NCI-H1436 (cell line): ENCODE measurements at regions not wholly inside any gene's neighbourhood (a gene's known extent, or its start where the extent isn't known, plus 50 kb on each side); places are given as distances from the start of the nearest gene placed in this dataset.
"Not testable (repeated sequence)": the region's sequence is repeated elsewhere in the genome, so short reads cannot be mapped to it uniquely, and the experiment has no call there.

Experiments
- DNase-seq: peaks from one replicate; lab custom pipeline; 2025; lab: John Stamatoyannopoulos, UW

DNA sequence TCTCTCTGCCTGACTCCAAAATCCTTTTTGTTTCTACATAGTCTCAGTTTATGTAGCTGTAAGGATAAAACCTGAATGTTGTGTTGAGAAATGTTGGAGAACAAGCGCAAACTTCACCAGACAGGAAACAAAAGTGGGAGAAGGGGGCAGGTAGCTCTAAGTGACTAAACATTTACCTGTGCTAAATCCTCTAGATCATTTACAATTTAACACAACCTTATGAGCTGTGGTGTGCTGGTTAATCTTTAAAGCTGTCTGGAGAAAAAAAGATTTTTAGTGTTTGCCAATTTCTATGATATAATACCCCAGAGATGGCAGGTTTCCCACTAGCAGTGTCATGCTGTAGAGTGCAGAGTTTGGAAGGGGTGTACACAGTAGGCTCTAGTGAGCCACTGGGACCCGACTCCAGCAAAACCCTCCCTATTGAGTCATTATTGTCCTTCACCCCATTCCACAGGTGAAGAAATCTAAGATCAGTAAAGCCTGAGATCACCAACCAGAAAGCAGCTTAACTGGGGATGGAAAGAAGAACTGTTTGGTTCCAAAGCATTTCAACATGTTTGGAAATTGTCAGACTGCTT is 992.0 kb downstream of the DCDC2C start:
- DNase-seq: no peak

GRCh38 chr2:4715065-4715464 is 977.1 kb upstream of the SOX11 start:
- no peak for DNase-seq

DNA sequence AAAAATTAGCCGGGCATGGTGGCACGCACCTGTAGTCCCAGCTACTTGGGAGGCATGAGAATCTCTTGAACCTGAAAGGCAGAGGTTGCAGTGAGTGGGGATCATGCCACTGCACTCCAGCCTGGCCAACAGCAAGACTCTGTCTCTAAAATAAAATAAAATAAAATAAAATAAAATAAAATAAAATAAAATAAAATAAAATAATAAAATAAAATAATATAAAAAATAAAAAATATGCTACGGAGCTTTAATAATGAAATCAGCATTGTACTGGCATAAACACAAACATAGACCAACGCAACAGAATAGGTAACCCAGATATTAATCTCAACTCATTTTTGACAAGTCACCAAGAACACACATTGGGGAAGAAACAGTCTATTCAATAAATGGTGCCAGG is 973.4 kb upstream of the SOX11 start:
- no peak for DNase-seq

GRCh38 chr2:4725618-4726017 is 966.6 kb upstream of the SOX11 start:
- DNase-seq: no peak

DNA sequence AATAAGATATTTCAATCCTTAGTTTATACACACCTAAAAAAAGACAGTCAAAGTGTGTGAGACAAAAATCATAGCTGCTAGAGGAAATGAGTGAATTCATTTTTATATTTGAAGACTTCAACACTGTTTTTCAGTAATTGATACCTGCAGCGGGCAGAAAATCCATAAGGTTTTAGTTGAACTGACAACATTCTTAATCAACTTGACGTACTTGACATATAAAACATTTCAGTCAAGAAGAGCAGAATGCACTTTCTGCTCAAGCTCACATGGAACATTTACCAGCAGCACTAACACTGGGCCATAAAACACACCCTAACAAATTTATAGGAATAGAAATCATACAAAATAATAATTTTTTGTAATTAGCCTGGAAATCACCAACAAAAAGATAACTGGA is 959.6 kb upstream of the SOX11 start:
- DNase-seq: no peak

DNA sequence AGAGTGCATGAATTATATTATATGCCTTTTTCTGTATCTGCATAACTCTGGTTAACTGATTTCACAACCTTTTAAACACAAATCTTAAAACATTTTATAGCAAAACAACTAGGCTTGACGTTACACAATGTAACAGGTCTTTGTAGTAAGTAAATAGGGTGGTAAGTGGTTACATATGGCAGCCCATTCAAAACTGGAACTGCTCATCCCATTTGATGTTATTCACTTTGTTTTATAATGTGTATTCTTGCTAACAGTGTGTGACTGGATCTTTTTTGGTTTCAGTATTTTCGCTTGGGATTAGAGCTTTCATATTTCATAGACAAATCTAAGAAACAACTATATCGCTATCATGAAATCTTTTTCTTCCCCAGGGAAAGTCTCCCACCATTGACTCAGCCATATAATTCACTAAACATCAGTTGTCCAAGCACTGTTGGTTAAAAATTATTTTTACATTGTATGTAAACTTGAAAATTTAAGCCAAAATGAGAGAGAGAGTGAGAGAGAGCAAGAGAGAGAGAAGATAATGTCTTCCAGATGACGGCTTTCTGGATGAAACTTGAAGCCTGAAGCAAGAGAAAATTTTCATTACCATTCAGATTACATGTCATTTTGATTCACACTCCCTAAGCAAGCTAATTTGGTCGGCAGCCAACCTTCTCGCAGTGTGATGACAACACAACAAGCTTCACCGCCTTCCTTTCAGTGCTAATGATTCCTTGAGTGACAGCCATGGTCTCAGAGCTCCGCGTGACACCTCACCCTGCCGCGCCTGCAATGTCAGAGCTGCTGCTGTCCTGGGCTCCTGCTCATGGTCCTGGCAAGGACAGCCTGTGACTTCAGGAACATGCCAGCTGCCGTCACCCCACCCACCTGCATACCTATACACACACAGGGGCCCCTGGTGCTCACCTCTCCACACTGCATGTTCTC is 946.9 kb upstream of the SOX11 start:
- peak; percentile 91 for DNase-seq

GRCh38 chr2:4753721-4754120 is 938.5 kb upstream of the SOX11 start:
- no peak for DNase-seq

DNA sequence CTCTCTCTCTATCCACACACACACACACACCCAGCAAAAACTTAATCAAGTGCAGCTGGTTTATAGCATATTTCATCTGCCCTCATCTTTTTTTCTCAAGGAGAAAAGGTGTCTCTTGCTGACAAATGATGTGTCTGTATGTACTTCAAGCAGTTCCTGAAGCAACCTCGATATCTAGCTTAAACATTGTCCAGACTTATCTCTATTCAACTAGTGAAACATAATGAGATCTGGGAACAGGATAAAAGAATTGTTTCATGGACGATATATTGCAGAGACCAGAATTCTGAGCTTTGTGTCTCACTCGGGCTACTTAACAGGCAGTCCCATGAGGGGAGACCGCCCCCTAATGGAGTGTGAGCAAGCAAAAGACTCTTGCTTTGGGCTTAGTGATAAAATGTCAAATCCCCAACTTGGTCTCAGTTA is 929.2 kb upstream of the SOX11 start:
- DNase-seq: peak; percentile 63

DNA sequence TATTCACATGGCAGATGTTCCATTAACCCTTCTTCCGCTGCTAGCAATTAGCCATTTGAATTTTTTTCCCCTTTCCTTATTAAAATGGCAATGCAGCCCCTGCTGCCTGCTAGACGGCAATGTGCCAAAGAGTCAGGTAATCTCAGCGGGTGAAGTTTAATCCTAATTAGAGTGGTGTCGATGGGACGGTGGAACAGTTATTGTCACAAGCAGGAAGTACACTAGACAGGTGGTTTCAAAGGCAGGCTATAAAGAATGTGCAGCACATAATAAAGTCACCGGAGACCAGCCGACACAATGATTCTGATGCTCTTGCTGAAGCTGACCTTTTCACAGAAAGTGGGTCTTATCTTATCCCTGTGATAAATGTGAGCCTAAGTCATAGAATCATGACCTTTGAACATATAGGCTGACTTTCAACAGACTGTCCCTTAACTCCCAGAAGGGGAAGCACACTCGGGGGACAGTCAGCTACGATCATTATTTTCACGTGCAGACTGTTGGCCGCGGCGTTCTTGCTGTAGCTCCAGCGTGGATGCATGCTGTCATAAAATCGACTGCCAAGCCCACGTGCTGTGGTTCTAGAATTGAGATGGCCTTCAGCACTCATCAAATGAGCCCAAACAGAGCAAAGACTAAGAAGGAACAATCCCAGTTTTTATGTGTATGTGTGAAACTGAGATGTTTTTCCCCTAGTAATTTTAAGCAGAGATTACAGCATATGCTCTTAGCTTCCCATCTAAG is 926.2 kb upstream of the SOX11 start:
- DNase-seq: no peak

GRCh38 chr2:4775668-4776067 is 916.5 kb upstream of the SOX11 start:
- no peak for DNase-seq

- no peak for DNase-seq
These were observed 911.5 kb upstream of the SOX11 start for GRCh38 chr2:4780679-4781078.

GRCh38 chr2:4782647-4783046 is 909.5 kb upstream of the SOX11 start:
- DNase-seq: no peak

- DNase-seq: no peak
These were observed 900.7 kb upstream of the SOX11 start for GRCh38 chr2:4791488-4791887.

DNA sequence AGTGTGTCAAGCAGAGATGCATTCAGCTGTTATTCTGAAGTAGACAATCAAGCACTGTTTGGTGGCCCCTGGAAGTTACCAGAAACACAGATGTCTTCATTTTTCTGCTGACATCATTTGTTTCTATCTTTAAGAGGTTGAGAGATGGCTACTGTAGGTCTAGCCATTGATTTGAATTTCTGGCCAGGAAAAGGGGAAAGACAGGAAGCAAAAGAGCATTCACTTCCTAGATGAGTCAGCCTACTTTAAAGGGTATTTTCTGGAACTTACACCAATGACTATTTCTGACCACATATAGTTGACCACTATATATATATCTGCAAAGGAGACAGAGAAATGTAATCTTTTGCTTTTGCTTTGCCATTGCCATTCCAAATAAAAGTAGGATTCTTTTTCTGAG is 900.1 kb upstream of the SOX11 start:
- no peak for DNase-seq

DNA sequence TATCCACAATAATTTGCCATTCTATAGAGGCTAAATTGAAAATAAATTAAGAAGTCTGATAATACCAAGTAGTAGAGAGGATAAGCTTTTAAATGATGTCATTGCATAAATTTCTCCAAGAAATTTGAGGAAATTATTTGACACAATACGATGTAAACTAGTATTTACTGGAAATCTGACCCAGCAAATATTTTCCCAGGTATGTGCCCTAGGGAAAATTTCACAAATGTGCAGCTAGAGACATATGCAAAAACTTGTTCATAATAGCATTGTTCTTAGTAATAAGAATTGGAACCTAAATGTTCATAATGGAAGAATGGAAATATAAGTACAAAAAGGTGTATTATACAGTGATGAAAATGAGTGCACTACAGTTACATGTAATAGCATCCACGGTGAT is 888.8 kb upstream of the SOX11 start:
- DNase-seq: no peak

GRCh38 chr2:4814137-4814536 is 878.0 kb upstream of the SOX11 start:
- DNase-seq: not testable (repeated sequence)

DNA sequence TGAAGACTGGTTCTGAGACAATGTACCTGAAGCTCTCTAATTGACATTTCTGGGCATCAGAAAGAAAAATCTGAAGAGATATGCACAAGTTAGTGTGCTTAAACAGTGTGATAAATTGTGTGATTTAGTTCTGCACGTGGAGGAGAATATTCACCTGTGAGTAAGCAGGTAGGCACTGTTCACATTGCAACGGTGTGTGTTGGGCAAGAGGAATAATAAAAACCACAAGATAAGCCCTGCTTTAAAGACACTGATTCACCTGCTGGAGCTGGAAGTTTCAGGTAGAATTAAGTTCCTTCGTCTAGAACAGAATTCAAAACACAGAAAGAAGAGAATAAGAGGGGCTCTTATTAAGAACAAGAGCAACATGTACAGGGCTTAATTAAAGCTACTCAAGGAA is 864.3 kb upstream of the SOX11 start:
- DNase-seq: no peak

- DNase-seq: no peak
These were observed 863.4 kb upstream of the SOX11 start for GRCh38 chr2:4828682-4829374.

DNA sequence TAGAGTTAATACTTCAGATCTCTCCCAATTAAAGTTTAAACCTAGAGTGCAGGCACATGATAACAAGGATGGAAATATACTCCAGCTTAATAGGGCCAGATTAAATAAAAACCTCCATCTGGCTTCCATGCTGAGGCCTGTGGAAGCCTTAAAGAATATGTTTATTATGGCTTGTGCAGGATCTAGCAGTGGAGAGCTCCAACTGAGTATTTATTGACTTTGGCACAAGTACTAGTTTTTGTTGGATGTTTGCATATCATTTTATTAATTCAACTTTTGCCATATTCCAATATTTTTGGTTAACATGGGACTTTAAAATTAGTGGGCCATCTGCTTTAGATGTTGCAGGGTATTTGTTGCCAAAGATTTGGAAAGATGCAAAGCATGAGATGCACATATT is 860.4 kb upstream of the SOX11 start:
- no peak for DNase-seq

DNA sequence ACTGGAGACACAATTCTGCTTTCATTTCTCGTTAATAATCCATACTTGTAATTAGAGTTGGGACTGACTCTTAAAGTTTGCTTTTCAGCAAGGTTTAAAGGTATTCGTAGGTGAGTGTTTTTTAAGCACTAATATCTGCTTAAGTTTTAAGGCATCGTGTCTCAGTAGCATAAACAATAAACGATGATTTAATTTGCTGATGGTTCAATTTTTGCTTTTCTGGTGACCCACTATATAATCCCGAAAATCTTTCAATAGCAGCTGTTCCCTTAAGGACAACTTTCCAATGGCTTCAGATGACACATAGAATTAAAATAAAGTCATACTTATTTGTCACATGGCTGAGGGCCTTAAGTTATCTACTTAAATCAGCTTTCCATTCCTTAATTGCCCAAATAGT is 859.5 kb upstream of the SOX11 start:
- no peak for DNase-seq

- no peak for DNase-seq
These were observed 853.6 kb upstream of the SOX11 start for GRCh38 chr2:4838626-4839025.

DNA sequence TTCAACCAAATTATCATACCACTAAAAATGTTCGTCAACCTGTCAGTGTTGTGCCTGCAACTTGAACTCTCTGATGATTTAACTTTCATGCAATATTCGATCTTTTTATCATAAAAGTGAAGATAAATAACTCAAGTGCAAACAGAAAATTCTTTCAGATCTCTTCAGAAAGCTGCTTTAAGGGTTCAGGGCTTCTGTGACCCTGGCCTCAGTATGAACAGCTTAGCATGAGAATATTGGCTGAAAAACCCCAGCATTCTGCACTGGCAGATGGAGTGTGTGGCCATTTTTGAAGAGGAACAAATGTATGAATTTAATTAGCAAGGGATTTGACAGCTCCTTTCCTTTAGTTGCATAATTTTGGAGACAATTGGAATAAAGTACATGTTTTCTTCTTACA is 851.4 kb upstream of the SOX11 start:
- no peak for DNase-seq
